HuH-7.5 (cell line): ENCODE measurements at regions not wholly inside any gene's neighbourhood (a gene's known extent, or its start where the extent isn't known, plus 50 kb on each side); places are given as distances from the start of the nearest gene placed in this dataset.

Source experiments
- DNase-seq: peaks from one replicate; pipeline ENCODE4 v3.0.0; 2011; ENCODE audit warnings: low spot score

GRCh38 chr2:103103678-103104077 lies 341.8 kb downstream of the TMEM182 start:
- no peak for DNase-seq

DNA sequence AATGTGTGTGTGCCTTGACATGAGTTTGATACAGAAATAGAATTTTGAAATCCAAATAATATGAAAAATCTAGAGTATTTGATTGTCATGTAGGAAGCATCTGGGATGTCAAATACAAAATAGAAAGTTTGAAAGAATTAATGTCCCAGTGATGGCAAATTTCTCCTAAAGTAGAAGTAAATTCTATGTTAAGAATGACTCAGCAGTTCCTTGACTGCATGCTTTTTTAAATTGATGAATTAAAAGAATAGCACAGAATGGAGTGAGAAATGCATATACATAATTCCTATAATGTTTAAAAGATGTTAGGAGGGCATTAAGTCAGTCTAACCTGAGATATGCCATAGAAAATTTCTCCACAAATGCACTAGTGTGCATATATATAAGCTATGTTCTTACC lies 357.5 kb downstream of the TMEM182 start:
- DNase-seq = no peak

DNA sequence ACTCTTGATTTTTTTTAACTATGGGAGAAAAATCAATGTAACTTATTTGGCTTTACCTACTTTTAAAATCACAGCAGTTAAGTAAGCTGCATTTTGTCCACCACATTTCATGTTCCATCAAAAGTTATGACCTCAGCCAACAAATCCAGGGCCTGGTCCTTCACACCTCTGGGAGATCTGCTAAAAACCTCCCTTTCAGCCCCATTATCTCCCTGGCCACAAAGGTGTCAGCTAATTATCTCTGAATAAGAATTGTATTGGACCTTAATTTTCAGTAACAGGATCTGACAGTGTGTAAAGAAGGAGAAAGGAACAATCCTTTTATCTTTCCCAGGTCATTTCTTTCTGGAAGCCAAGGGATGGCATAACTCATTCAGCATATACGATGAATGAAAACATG lies 359.3 kb downstream of the TMEM182 start:
- no peak for DNase-seq

DNA sequence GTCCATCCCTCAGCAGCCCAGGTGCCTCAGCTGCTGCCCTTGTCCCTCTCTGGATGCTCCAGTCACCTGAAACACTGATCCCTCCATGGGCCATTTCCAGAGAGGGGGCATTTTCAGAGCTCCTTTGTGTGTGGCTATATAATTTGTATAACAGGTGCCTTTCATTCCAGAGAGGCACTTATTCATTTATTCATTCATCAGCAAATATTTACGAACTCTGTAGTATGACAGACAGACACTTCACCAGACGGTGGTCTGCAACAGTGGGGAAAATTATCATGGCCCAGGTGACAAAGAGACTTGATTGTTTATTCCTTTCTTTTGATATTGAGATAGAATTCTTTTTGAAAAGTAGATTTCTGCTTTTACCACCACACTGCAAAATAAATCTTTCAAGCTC lies 361.7 kb downstream of the TMEM182 start:
- no peak for DNase-seq

GRCh38 chr2:103130857-103131256 lies 369.0 kb downstream of the TMEM182 start:
- DNase-seq = no peak

DNA sequence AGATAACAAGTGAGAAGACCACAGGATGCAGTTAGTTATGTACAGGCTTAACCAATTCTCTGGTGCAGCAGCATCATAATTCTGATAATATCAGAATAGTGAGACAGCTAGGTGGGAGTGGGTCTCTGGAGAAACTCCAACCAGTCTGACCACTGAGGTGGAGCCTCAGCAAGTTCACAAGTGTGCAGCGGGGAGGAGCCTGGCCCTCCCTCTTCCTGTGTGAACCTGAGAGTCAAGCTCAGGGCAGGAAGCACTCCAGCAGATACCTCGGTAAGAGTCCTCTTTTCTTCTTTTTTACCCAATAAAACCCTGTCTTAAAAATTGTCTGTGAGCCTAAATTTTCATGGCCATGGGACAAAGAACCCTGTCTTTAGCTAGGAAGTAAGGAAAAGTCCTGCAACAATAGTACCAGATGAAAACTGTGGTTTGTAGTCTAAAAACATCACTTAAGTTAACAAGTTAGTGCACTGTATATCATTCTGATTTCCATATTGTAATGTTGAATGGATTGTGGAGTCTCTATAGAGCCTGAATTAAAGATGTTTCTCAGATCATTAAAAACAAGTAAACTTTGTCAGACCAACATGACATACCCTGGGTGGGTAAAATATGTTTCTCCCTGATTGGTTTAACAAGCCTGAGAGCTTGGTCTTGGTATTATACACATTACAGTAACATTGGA lies 370.8 kb downstream of the TMEM182 start:
- no peak for DNase-seq

- DNase-seq = no peak
Observed at GRCh38 chr2:103135679-103136078, 373.8 kb downstream of the TMEM182 start.

GRCh38 chr2:103138123-103138901 lies 376.5 kb downstream of the TMEM182 start:
- DNase-seq = no peak

- DNase-seq = no peak
Observed at GRCh38 chr2:103139628-103140268, 377.9 kb downstream of the TMEM182 start.

DNA sequence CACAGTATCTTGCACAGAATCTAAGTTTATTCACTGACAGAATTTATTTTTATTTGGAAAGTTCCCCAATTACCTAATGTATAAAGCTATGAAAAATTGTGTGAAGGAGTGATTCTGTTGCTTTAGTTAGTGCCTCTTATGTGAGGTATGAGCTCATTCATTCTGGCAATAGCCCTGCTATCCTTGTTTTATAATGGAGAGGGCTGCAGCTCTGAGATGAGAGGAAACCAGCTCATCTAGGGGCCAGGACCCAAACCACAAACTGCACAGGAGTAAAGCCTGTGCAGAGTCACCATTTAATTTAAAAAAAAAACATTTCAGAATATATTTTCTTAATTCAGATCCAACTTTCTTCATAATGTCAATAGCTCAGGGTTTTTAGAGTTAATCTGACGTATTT lies 383.0 kb downstream of the TMEM182 start:
- DNase-seq = no peak

DNA sequence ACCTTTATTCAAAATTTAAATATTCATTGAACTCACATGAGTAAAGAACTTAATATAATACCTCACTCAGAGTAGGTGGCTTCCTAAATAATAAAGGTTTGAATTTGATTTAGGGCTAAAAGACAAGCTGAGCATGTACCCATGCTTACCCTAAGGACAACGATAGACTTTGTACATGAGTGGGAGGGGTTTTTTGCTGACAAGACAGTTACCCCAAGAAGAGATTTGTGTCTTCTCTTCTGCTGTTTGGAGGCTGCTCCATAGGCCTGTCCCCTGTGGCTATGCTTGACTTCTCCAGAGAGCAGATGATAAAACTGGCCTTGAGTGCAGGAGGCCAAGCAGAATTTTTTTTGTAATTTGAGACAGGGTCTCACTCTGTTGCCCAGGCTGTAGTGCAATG lies 383.9 kb downstream of the TMEM182 start:
- DNase-seq = no peak

GRCh38 chr2:103151046-103151445 lies 389.2 kb downstream of the TMEM182 start:
- no peak for DNase-seq

GRCh38 chr2:103152556-103152955 lies 390.7 kb downstream of the TMEM182 start:
- no peak for DNase-seq

- no peak for DNase-seq
Observed at GRCh38 chr2:103153580-103154284, 391.9 kb downstream of the TMEM182 start.

- DNase-seq = no peak
Observed at GRCh38 chr2:103155308-103155707, 393.5 kb downstream of the TMEM182 start.

DNA sequence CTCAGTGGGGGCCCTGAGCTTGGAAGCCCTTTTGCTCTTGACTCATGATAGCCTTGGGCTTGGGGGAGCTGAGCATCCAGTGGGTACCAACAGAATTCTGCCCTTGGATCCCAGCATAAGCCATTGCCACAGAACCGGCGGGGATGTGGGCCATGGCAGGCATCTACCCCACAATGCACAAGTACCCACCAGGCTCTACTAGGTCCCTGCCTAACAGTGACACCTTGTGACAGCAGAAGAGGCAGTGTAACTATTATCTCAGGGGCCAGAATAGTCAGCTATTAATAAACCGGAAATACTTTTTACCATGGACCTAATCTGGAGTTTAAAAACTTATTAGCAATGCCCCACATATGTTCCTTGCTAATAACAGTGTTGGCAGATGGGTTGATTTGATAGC lies 397.2 kb downstream of the TMEM182 start:
- no peak for DNase-seq

GRCh38 chr2:103161456-103162289 lies 399.8 kb downstream of the TMEM182 start:
- peak; percentile 30 for DNase-seq

DNA sequence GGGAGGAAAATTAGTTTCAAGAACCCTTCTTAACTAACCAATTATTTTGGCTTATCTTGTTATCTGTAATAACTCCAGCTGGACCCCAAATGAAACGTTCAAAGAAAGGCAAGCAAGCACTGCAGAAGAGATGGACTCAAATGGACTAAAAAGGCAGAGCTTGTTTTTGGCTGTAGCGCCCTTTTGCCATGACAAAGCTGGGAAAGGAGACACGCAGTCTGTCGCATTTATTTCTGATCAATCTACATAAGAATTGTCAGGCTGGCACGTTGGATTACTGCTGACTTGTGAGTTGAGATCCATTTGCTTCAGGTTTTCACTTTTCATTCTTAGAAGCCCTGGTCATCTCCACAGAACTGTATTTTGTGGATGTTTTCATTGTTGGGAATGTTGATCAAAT lies 402.9 kb downstream of the TMEM182 start:
- DNase-seq = no peak

DNA sequence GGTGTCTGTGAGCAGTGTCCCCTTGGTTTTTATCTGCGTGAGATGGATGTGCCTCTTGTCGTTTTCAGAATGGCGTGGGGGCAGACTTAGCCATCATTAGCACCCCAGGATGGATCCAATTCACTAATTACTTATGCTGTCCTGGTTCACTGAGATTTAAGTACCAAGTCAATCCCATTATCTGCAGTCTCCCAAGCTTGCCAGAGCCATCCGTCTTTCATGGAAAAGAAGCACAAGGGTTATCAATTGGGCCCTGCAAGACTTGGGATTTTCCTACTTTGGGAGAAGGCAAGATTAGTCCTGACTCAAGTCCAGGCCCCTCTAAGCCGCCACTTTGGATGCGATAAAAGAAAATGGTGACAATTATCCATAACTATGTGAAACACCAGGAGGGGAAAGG lies 404.0 kb downstream of the TMEM182 start:
- no peak for DNase-seq

- DNase-seq = no peak
Observed at GRCh38 chr2:103166456-103167324, 404.9 kb downstream of the TMEM182 start.

- no peak for DNase-seq
Observed at GRCh38 chr2:103167599-103167998, 405.8 kb downstream of the TMEM182 start.
